Activated B cell treated with CpG ODN at 0.5 μM for 24 hours (primary cell): ENCODE measurements at regions not wholly inside any gene's neighbourhood (a gene's known extent, or its start where the extent isn't known, plus 50 kb on each side); places are given as distances from the start of the nearest gene placed in this dataset.

Source experiments
- ATAC-seq: fragments of 200-7000 bp; cut with Tn5 transposase; one replicate; pipeline ENCODE4 v1.10.0; 2021; ENCODE audit warnings: low read depth, mild to moderate bottlenecking, moderate library complexity
- CTCF ChIA-PET: fragments of 350-600 bp; sonication (Branson Sonifier 250); formaldehyde crosslinking; loops from one replicate; lab custom pipeline; 2021; ENCODE audit warnings: antibody characterized with exemption; lab: Charles Lee
- POLR2A ChIA-PET: fragments of 350-600 bp; sonication (Branson Sonifier 250); formaldehyde crosslinking; loops from one replicate; lab custom pipeline; 2021; ENCODE audit warnings: antibody characterized with exemption; lab: Charles Lee
- DNase-seq: peaks from one replicate; pipeline ENCODE4 v3.0.0; 2022
- H3K27ac Mint-ChIP-seq: one replicate; pipeline ENCODE4 v1.8.0; 2020; ENCODE audit warnings: mixed read lengths
- H3K27me3 Mint-ChIP-seq: one replicate; pipeline ENCODE4 v1.8.0; 2021; ENCODE audit warnings: mixed read lengths
- H3K36me3 Mint-ChIP-seq: one replicate; pipeline ENCODE4 v1.8.0; 2021; ENCODE audit warnings: low read depth, mixed read lengths
- H3K4me1 Mint-ChIP-seq: one replicate; pipeline ENCODE4 v1.8.0; 2021; ENCODE audit warnings: mixed read lengths
- H3K4me3 Mint-ChIP-seq: one replicate; pipeline ENCODE4 v1.8.0; 2020; ENCODE audit warnings: mild to moderate bottlenecking, mixed read lengths
- H3K9me3 Mint-ChIP-seq: one replicate; pipeline ENCODE4 v1.8.0; 2020; ENCODE audit warnings: mixed read lengths
- CTCF ChIP-seq: fragments of 200-600 bp; IDR thresholded peaks from one replicate; pipeline ENCODE4 v1.8.0; 2022; ENCODE audit warnings: antibody characterized with exemption, mild to moderate bottlenecking
- intact Hi-C: fragments of 100-400 bp; cut with micrococcal nuclease; formaldehyde crosslinking; loops from one replicate; pipeline ENCODE4 v1.15.1; 2024

- no peaks in the 10 kb centered on the region for H3K27me3 Mint-ChIP-seq
- H3K9me3 Mint-ChIP-seq: peaks cover 11% of the 10 kb centered on the region
- DNase-seq (no peak), ATAC-seq (no peak)
- CTCF ChIA-PET: no interaction called here
- no peaks in the 10 kb centered on the region for H3K4me1 Mint-ChIP-seq
- H3K27ac Mint-ChIP-seq: no peak overlapping the region
- H3K36me3 Mint-ChIP-seq: no peaks in the 10 kb centered on the region
- POLR2A ChIA-PET: no interaction called here
- no peak overlapping the region for H3K4me3 Mint-ChIP-seq
- no peak for TF ChIP-seq CTCF
- intact Hi-C loops: no loop called here
Observed at GRCh38 chr2:185338104-185338503, 400.5 kb upstream of the FSIP2 start.

GRCh38 chr2:185347445-185347844, 391.2 kb upstream of the FSIP2 start:
- no peaks in the 10 kb centered on the region for H3K9me3 Mint-ChIP-seq
- intact Hi-C loops: no loop called here
- CTCF ChIA-PET: no interaction called here
- H3K4me1 Mint-ChIP-seq: no peaks in the 10 kb centered on the region
- POLR2A ChIA-PET: no interaction called here
- TF ChIP-seq CTCF: no peak
- no peak for DNase-seq
- H3K36me3 Mint-ChIP-seq: no peaks in the 10 kb centered on the region
- H3K27me3 Mint-ChIP-seq: no peaks in the 10 kb centered on the region
- no peak overlapping the region for H3K27ac Mint-ChIP-seq
- no peak for ATAC-seq
- H3K4me3 Mint-ChIP-seq: no peak overlapping the region

- ATAC-seq: no peak
- DNase-seq: no peak
- ChIA-PET POLR2A (no interaction called here), CTCF (no interaction called here)
- intact Hi-C loops: no loop called here
- no peaks in the 10 kb centered on the region for H3K4me1 Mint-ChIP-seq
- no peaks in the 10 kb centered on the region for H3K36me3 Mint-ChIP-seq
- no peaks in the 10 kb centered on the region for H3K9me3 Mint-ChIP-seq
- H3K4me3 Mint-ChIP-seq: no peak overlapping the region
- TF ChIP-seq CTCF: no peak
- H3K27ac Mint-ChIP-seq: no peak overlapping the region
- H3K27me3 Mint-ChIP-seq: no peaks in the 10 kb centered on the region
Observed at GRCh38 chr2:185360776-185361175, 377.8 kb upstream of the FSIP2 start.

- no peak overlapping the region for H3K27ac Mint-ChIP-seq
- no peaks in the 10 kb centered on the region for H3K36me3 Mint-ChIP-seq
- intact Hi-C loops: no loop called here
- ChIA-PET POLR2A (no interaction called here), CTCF (no interaction called here)
- DNase-seq: no peak
- H3K9me3 Mint-ChIP-seq: no peaks in the 10 kb centered on the region
- ATAC-seq: no peak
- H3K4me3 Mint-ChIP-seq: no peak overlapping the region
- H3K27me3 Mint-ChIP-seq: no peaks in the 10 kb centered on the region
- no peaks in the 10 kb centered on the region for H3K4me1 Mint-ChIP-seq
- no peak for TF ChIP-seq CTCF
Observed at GRCh38 chr2:185372188-185372587, 366.4 kb upstream of the FSIP2 start.

GRCh38 chr2:185373229-185373628, 365.4 kb upstream of the FSIP2 start:
- no peaks in the 10 kb centered on the region for H3K4me1 Mint-ChIP-seq
- no peak overlapping the region for H3K27ac Mint-ChIP-seq
- H3K36me3 Mint-ChIP-seq: no peaks in the 10 kb centered on the region
- intact Hi-C loops: no loop called here
- H3K27me3 Mint-ChIP-seq: no peaks in the 10 kb centered on the region
- H3K4me3 Mint-ChIP-seq: no peak overlapping the region
- peaks cover 3% of the 10 kb centered on the region for H3K9me3 Mint-ChIP-seq
- ATAC-seq (no peak), DNase-seq (no peak)
- no peak for TF ChIP-seq CTCF
- CTCF ChIA-PET: no interaction called here
- POLR2A ChIA-PET: no interaction called here
